SU-DHL-6 (cell line): ENCODE measurements at regions not wholly inside any gene's neighbourhood (a gene's known extent, or its start where the extent isn't known, plus 50 kb on each side); places are given as distances from the start of the nearest gene placed in this dataset.

Experiments
- EZH2phosphoT487 ChIP-seq: fragments of 200-600 bp; sonication (generic), shearing (Covaris generic); conservative IDR thresholded peaks from 2 replicates; pipeline ENCODE4 v1.6.1; 2018; ENCODE audit warnings: mild to moderate bottlenecking, antibody characterized with exemption, low read length, moderate library complexity, mixed read lengths
- TF ChIP-seq, protein P1 (sequence below): fragments of 200-600 bp; sonication (generic); IDR thresholded peaks from one replicate; pipeline ENCODE4 v1.5.1; 2017; ENCODE audit warnings: antibody characterized with exemption, mild to moderate bottlenecking, low read length, moderate library complexity; ENCODE audit not compliant: insufficient read depth, poor library complexity, severe bottlenecking

DNA sequence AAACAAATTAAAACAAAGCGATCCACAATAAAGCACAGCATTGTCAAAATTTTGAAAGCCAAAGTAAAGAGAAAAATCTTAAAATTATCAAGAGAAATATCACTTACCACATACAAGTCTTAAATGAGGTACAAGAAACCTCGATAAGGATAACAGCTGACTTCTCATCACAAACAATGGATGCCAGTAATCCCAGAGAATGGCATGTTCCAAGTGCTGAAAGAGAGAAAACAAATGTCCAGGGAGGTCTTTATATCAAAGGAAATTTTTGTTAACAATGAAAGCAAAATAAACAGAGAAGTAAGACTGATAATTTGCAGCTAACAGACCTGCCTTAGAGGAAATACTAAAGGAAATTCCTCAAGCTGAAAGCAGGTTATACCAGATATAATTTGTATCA, 460.4 kb upstream of the HS3ST1 start:
- TF ChIP-seq, protein P1, sequence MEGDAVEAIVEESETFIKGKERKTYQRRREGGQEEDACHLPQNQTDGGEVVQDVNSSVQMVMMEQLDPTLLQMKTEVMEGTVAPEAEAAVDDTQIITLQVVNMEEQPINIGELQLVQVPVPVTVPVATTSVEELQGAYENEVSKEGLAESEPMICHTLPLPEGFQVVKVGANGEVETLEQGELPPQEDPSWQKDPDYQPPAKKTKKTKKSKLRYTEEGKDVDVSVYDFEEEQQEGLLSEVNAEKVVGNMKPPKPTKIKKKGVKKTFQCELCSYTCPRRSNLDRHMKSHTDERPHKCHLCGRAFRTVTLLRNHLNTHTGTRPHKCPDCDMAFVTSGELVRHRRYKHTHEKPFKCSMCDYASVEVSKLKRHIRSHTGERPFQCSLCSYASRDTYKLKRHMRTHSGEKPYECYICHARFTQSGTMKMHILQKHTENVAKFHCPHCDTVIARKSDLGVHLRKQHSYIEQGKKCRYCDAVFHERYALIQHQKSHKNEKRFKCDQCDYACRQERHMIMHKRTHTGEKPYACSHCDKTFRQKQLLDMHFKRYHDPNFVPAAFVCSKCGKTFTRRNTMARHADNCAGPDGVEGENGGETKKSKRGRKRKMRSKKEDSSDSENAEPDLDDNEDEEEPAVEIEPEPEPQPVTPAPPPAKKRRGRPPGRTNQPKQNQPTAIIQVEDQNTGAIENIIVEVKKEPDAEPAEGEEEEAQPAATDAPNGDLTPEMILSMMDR: no peak
- TF ChIP-seq EZH2phosphoT487: no peak
